ENCODE measurements at regions not wholly inside any gene's neighbourhood (a gene's known extent, or its start where the extent isn't known, plus 50 kb on each side); places are given as distances from the start of the nearest gene placed in this dataset.

DNA sequence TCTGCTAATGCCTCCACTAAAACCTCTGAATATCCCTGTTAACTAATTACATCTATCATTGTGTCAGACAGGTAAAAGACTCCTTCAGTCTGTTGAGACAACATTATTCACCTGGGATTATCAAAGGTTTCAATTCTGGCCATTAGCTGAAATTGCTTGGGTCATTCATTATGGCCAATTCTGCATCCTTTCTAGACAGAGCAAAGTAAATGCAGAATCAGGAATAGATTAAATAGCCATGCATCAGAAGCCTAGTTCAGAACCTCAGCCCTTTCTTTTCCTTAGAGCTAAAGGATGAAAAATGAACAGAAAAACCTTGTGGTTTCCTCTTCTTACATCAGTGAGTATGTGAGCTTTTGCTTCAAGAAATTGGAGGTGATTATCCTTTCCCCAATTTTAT is 665.4 kb upstream of the CAMK1G start:
- no peaks in the 10 kb centered on the region for H3K79me2 ChIP-seq (replicated peaks; ENCODE audit: insufficient read depth, low read length)
- H3K9ac ChIP-seq (ENCODE audit: low read length), result no peak overlapping the region
- H3K4me3 ChIP-seq (ENCODE audit: low read length), result no peak overlapping the region
- no peak overlapping the region for H2AFZ ChIP-seq (ENCODE audit: low read depth, low read length)
- H3K4me2 ChIP-seq (ENCODE audit: low read length), result no peak overlapping the region
- no peaks in the 10 kb centered on the region for H3K27me3 ChIP-seq (ENCODE audit: insufficient read depth, low read depth, low read length)
- no peaks in the 10 kb centered on the region for H3K36me3 ChIP-seq (ENCODE audit: insufficient read depth, low read length)
- H3K27ac ChIP-seq (ENCODE audit: low read length), result no peak overlapping the region
- H3F3A ChIP-seq (ENCODE audit: insufficient read depth, low read length, poor library complexity, severe bottlenecking), result no peaks in the 10 kb centered on the region
- TF ChIP-seq EP300 (conservative IDR thresholded peaks at IDR 0.05; ENCODE audit: poor library complexity, severe bottlenecking) (no peak), TAF1 (IDR thresholded peaks at IDR 0.05; ENCODE audit: low read depth) (no peak), EZH2 (IDR thresholded peaks at IDR 0.05; ENCODE audit: borderline replicate concordance, insufficient read depth, low read length, poor library complexity, severe bottlenecking) (no peak), POLR2AphosphoS5 (IDR thresholded peaks at IDR 0.05) (no peak), SMC3 (conservative IDR thresholded peaks at IDR 0.05; ENCODE audit: poor library complexity) (no peak), MXI1 (conservative IDR thresholded peaks at IDR 0.05; ENCODE audit: poor library complexity, severe bottlenecking) (no peak), RAD21 (conservative IDR thresholded peaks at IDR 0.05) (no peak)
- TF ChIP-seq, protein P1, sequence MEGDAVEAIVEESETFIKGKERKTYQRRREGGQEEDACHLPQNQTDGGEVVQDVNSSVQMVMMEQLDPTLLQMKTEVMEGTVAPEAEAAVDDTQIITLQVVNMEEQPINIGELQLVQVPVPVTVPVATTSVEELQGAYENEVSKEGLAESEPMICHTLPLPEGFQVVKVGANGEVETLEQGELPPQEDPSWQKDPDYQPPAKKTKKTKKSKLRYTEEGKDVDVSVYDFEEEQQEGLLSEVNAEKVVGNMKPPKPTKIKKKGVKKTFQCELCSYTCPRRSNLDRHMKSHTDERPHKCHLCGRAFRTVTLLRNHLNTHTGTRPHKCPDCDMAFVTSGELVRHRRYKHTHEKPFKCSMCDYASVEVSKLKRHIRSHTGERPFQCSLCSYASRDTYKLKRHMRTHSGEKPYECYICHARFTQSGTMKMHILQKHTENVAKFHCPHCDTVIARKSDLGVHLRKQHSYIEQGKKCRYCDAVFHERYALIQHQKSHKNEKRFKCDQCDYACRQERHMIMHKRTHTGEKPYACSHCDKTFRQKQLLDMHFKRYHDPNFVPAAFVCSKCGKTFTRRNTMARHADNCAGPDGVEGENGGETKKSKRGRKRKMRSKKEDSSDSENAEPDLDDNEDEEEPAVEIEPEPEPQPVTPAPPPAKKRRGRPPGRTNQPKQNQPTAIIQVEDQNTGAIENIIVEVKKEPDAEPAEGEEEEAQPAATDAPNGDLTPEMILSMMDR (IDR thresholded peaks at IDR 0.05; ENCODE audit: poor library complexity, severe bottlenecking), result no peak
- TF ChIP-seq, protein P2, sequence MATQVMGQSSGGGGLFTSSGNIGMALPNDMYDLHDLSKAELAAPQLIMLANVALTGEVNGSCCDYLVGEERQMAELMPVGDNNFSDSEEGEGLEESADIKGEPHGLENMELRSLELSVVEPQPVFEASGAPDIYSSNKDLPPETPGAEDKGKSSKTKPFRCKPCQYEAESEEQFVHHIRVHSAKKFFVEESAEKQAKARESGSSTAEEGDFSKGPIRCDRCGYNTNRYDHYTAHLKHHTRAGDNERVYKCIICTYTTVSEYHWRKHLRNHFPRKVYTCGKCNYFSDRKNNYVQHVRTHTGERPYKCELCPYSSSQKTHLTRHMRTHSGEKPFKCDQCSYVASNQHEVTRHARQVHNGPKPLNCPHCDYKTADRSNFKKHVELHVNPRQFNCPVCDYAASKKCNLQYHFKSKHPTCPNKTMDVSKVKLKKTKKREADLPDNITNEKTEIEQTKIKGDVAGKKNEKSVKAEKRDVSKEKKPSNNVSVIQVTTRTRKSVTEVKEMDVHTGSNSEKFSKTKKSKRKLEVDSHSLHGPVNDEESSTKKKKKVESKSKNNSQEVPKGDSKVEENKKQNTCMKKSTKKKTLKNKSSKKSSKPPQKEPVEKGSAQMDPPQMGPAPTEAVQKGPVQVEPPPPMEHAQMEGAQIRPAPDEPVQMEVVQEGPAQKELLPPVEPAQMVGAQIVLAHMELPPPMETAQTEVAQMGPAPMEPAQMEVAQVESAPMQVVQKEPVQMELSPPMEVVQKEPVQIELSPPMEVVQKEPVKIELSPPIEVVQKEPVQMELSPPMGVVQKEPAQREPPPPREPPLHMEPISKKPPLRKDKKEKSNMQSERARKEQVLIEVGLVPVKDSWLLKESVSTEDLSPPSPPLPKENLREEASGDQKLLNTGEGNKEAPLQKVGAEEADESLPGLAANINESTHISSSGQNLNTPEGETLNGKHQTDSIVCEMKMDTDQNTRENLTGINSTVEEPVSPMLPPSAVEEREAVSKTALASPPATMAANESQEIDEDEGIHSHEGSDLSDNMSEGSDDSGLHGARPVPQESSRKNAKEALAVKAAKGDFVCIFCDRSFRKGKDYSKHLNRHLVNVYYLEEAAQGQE (IDR thresholded peaks at IDR 0.05; ENCODE audit: borderline replicate concordance), result no peak
- H4K20me1 ChIP-seq (ENCODE audit: insufficient read depth), result no peaks in the 10 kb centered on the region
- H3K9me3 ChIP-seq (ENCODE audit: low read length), result no peaks in the 10 kb centered on the region
- no peaks in the 10 kb centered on the region for H3K9me2 ChIP-seq (ENCODE audit: insufficient read depth, low read length)

DNA sequence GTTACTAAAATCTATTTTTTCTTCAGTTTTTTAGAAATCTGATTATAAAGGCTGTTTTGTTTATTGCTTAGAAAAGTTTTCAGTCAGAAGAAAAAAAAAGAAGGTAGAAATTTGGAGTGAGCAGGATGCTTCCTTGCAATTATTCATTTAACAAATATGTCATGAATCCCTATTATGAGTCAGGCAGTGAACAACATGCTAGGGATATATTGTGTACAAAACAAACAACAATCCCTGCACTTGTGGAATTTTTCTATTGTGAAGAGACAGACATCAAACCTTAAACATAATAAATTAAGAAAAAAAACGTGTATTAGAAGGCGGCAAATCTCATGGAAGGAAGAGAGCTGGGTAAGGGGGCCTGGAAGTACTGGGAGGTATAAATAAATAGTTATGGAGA is 664.1 kb upstream of the CAMK1G start:
- no peaks in the 10 kb centered on the region for H4K20me1 ChIP-seq (ENCODE audit: insufficient read depth)
- TF ChIP-seq RAD21 (conservative IDR thresholded peaks at IDR 0.05), result no peak
- TF ChIP-seq POLR2AphosphoS5 (IDR thresholded peaks at IDR 0.05), result no peak
- no peak for TF ChIP-seq MXI1 (conservative IDR thresholded peaks at IDR 0.05; ENCODE audit: poor library complexity, severe bottlenecking)
- TF ChIP-seq, protein P2 (IDR thresholded peaks at IDR 0.05; ENCODE audit: borderline replicate concordance), result no peak
- TF ChIP-seq SMC3 (conservative IDR thresholded peaks at IDR 0.05; ENCODE audit: poor library complexity), result no peak
- TF ChIP-seq, protein P1 (IDR thresholded peaks at IDR 0.05; ENCODE audit: poor library complexity, severe bottlenecking), result no peak
- TF ChIP-seq TAF1 (IDR thresholded peaks at IDR 0.05; ENCODE audit: low read depth), result no peak
- no peak for TF ChIP-seq EP300 (conservative IDR thresholded peaks at IDR 0.05; ENCODE audit: poor library complexity, severe bottlenecking)
- TF ChIP-seq EZH2 (IDR thresholded peaks at IDR 0.05; ENCODE audit: borderline replicate concordance, insufficient read depth, low read length, poor library complexity, severe bottlenecking), result no peak
- H3K27ac ChIP-seq (ENCODE audit: low read length), result no peak overlapping the region
- no peaks in the 10 kb centered on the region for H3K36me3 ChIP-seq (ENCODE audit: insufficient read depth, low read length)
- H3K9ac ChIP-seq (ENCODE audit: low read length), result no peak overlapping the region
- H3K9me3 ChIP-seq (ENCODE audit: low read length), result no peaks in the 10 kb centered on the region
- no peaks in the 10 kb centered on the region for H3K9me2 ChIP-seq (ENCODE audit: insufficient read depth, low read length)
- no peaks in the 10 kb centered on the region for H3K79me2 ChIP-seq (replicated peaks; ENCODE audit: insufficient read depth, low read length)
- H2AFZ ChIP-seq (ENCODE audit: low read depth, low read length), result no peak overlapping the region
- no peak overlapping the region for H3K4me3 ChIP-seq (ENCODE audit: low read length)
- H3F3A ChIP-seq (ENCODE audit: insufficient read depth, low read length, poor library complexity, severe bottlenecking), result no peaks in the 10 kb centered on the region
- no peaks in the 10 kb centered on the region for H3K27me3 ChIP-seq (ENCODE audit: insufficient read depth, low read depth, low read length)
- no peak overlapping the region for H3K4me2 ChIP-seq (ENCODE audit: low read length)
